ENCODE measurements at regions not wholly inside any gene's neighbourhood (a gene's known extent, or its start where the extent isn't known, plus 50 kb on each side); places are given as distances from the start of the nearest gene placed in this dataset.

- no peak for DNase-seq (ENCODE audit: low read depth in 2 of 2)
Observed at GRCh38 chr12:93134175-93134890, 205.2 kb upstream of the EEA1 start.

GRCh38 chr12:93134893-93135285 is 205.8 kb upstream of the EEA1 start:
- no peak for DNase-seq (ENCODE audit: low read depth in 2 of 2)

GRCh38 chr12:93135286-93136239 is 206.5 kb upstream of the EEA1 start:
- DNase-seq (ENCODE audit: low read depth in 2 of 2): no peak

- DNase-seq (ENCODE audit: low read depth in 2 of 2): no peak
Observed at GRCh38 chr12:93136253-93137055, 207.4 kb upstream of the EEA1 start.

GRCh38 chr12:93137656-93138612 is 208.8 kb upstream of the EEA1 start:
- no peak for DNase-seq (ENCODE audit: low read depth in 2 of 2)

GRCh38 chr12:93139028-93139665 is 210.1 kb upstream of the EEA1 start:
- no peak for DNase-seq (ENCODE audit: low read depth in 2 of 2)

GRCh38 chr12:93140325-93140724 is 211.2 kb upstream of the EEA1 start:
- no peak for DNase-seq (ENCODE audit: low read depth in 2 of 2)

- DNase-seq (ENCODE audit: low read depth in 2 of 2): no peak
Observed at GRCh38 chr12:93140801-93141200, 211.7 kb upstream of the EEA1 start.

- no peak for DNase-seq (ENCODE audit: low read depth in 2 of 2)
Observed at GRCh38 chr12:93142881-93143280, 213.8 kb upstream of the EEA1 start.

GRCh38 chr12:93144109-93144508 is 215.0 kb upstream of the EEA1 start:
- no peak for DNase-seq (ENCODE audit: low read depth in 2 of 2)

- no peak for DNase-seq (ENCODE audit: low read depth in 2 of 2)
Observed at GRCh38 chr12:93145086-93145485, 216.0 kb upstream of the EEA1 start.

GRCh38 chr12:93146263-93146939 is 217.3 kb upstream of the EEA1 start:
- no peak for DNase-seq (ENCODE audit: low read depth in 2 of 2)

- DNase-seq (ENCODE audit: low read depth in 2 of 2): no peak
Observed at GRCh38 chr12:93146970-93147369, 217.9 kb upstream of the EEA1 start.

GRCh38 chr12:93148412-93148811 is 219.3 kb upstream of the EEA1 start:
- no peak for DNase-seq (ENCODE audit: low read depth in 2 of 2)

GRCh38 chr12:93149229-93149628 is 220.1 kb upstream of the EEA1 start:
- no peak for DNase-seq (ENCODE audit: low read depth in 2 of 2)

GRCh38 chr12:93151079-93151762 is 222.1 kb upstream of the EEA1 start:
- no peak for DNase-seq (ENCODE audit: low read depth in 2 of 2)

- no peak for DNase-seq (ENCODE audit: low read depth in 2 of 2)
Observed at GRCh38 chr12:93152617-93153016, 223.5 kb upstream of the EEA1 start.

- no peak for DNase-seq (ENCODE audit: low read depth in 2 of 2)
Observed at GRCh38 chr12:93153321-93153720, 224.2 kb upstream of the EEA1 start.

- DNase-seq (ENCODE audit: low read depth in 2 of 2): no peak
Observed at GRCh38 chr12:93154096-93154728, 223.5 kb upstream of the NUDT4 start.

Data from stimulated activated CD4-positive, alpha-beta T cell treated with anti-CD3 and anti-CD28 coated beads, Interleukin-15, amount 100 ng/mL, for 48 hours (primary cell).